Activated CD4-positive, alpha-beta T cell treated with anti-CD3 and anti-CD28 coated beads for 36 hours (primary cell): ENCODE measurements at regions not wholly inside any gene's neighbourhood (a gene's known extent, or its start where the extent isn't known, plus 50 kb on each side); places are given as distances from the start of the nearest gene placed in this dataset.

Experiments
- ATAC-seq: fragments of 200-7000 bp; cut with Tn5 transposase; one replicate; pipeline ENCODE4 v1.10.0; 2021; ENCODE audit warnings: mild to moderate bottlenecking, moderate library complexity
- CTCF ChIA-PET: fragments of 350-600 bp; sonication (Branson Sonifier 250); formaldehyde crosslinking; loops from one replicate; lab custom pipeline; 2021; ENCODE audit warnings: antibody characterized with exemption; lab: Charles Lee
- POLR2A ChIA-PET: fragments of 350-600 bp; sonication (Branson Sonifier 250); formaldehyde crosslinking; loops from one replicate; lab custom pipeline; 2021; ENCODE audit warnings: antibody characterized with exemption, inconsistent platforms; lab: Charles Lee
- DNase-seq: peaks from one replicate; pipeline ENCODE4 v3.0.0-alpha.2; 2020
- H3K27ac Mint-ChIP-seq: one replicate; pipeline ENCODE4 v1.8.0; 2021; ENCODE audit warnings: mixed read lengths
- H3K27me3 Mint-ChIP-seq: one replicate; pipeline ENCODE4 v1.8.0; 2021; ENCODE audit warnings: mixed read lengths
- H3K36me3 Mint-ChIP-seq: one replicate; pipeline ENCODE4 v1.8.0; 2021; ENCODE audit warnings: low read depth, mixed read lengths
- H3K4me1 Mint-ChIP-seq: one replicate; pipeline ENCODE4 v1.8.0; 2021; ENCODE audit warnings: mixed read lengths
- H3K4me3 Mint-ChIP-seq: one replicate; pipeline ENCODE4 v1.8.0; 2021; ENCODE audit warnings: mild to moderate bottlenecking, moderate library complexity, mixed read lengths
- H3K9me3 Mint-ChIP-seq: one replicate; pipeline ENCODE4 v1.8.0; 2021; ENCODE audit warnings: low read depth, mixed read lengths
- intact Hi-C, 2 experiments: fragments of 100-400 bp; cut with DNase I in 1 of 2; cut with micrococcal nuclease in 1 of 2; formaldehyde crosslinking; loops; one replicate each; pipeline versions ENCODE4 v1.14.2 to v1.15.1; 2022 to 2024; cut with DNase I, micrococcal nuclease

DNA sequence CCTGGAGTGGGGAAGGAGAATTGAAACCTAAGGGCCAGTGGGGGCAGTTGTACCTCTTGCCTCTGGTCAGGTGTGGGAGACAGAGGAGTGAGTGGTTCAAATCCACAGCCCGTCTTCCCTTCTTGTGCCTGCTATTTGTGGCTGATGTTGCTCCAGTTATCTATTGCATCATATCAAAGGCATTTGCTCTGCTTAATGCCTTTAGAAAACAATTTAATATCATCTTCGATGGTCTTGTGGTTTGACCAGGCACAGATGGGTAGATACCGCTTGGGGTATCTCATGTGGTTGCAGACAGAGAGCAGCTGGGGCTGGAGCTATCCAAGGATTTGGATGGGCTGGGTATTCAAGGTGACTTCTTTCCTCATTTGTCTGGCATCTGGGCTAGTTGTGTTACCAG, 376.1 kb upstream of the RBFOX1 start:
- DNase-seq: no peak
- ATAC-seq: no peak
- H3K36me3 Mint-ChIP-seq: peaks cover 1% of the 10 kb centered on the region
- CTCF ChIA-PET: interaction anchor here (0.6 kb wide), 1 partner anchor 77 kb away, joined by 3 read pairs; no protein-coding TSS in a partner anchor
- H3K27me3 Mint-ChIP-seq: no peaks in the 10 kb centered on the region
- POLR2A ChIA-PET: no interaction called here
- H3K9me3 Mint-ChIP-seq: peaks cover 2% of the 10 kb centered on the region
- H3K27ac Mint-ChIP-seq: no peak overlapping the region
- intact Hi-C loops: loop anchor here in 1 of 2 experiments (10.0 kb wide), 1 partner anchor 58 kb away; no protein-coding TSS in a partner anchor
- H3K4me3 Mint-ChIP-seq: no peak overlapping the region
- H3K4me1 Mint-ChIP-seq: no peaks in the 10 kb centered on the region

DNA sequence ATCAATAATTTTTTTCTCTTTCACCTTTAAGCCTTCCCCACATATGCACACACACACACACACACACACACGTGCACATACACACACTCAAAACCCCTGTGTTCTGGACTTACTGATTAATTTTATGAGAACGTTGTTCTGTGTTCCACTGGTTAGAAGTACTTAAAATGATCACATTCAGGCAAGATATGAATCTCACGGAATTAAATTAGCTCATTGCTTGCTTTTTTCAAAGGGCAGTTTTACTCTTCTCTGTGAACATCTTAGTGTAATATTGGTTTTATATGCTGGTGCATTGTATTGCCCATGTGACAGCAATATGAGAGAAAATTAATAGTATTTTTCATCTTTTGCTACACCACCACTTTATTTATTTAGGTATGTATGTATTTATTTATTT, 377.3 kb upstream of the RBFOX1 start:
- peaks cover 1% of the 10 kb centered on the region for H3K36me3 Mint-ChIP-seq
- intact Hi-C loops: loop anchor here in 1 of 2 experiments (10.0 kb wide), 1 partner anchor 59 kb away; no protein-coding TSS in a partner anchor
- H3K9me3 Mint-ChIP-seq: peaks cover 2% of the 10 kb centered on the region
- H3K27ac Mint-ChIP-seq: no peak overlapping the region
- ChIA-PET POLR2A (no interaction called here), CTCF (interaction anchor here (0.7 kb wide), 1 partner anchor 9 kb away, joined by 3 read pairs; no protein-coding TSS in a partner anchor)
- H3K4me3 Mint-ChIP-seq: no peak overlapping the region
- DNase-seq (no peak), ATAC-seq (no peak)
- H3K27me3 Mint-ChIP-seq: no peaks in the 10 kb centered on the region
- no peaks in the 10 kb centered on the region for H3K4me1 Mint-ChIP-seq

GRCh38 chr16:6949240-6949639, 383.4 kb upstream of the RBFOX1 start:
- intact Hi-C loops: no loop called here
- POLR2A ChIA-PET: no interaction called here
- no peaks in the 10 kb centered on the region for H3K36me3 Mint-ChIP-seq
- H3K4me3 Mint-ChIP-seq: no peak overlapping the region
- ATAC-seq: no peak
- no peak for DNase-seq
- no peak overlapping the region for H3K27ac Mint-ChIP-seq
- H3K4me1 Mint-ChIP-seq: no peaks in the 10 kb centered on the region
- CTCF ChIA-PET: no interaction called here
- no peaks in the 10 kb centered on the region for H3K27me3 Mint-ChIP-seq
- H3K9me3 Mint-ChIP-seq: no peaks in the 10 kb centered on the region

GRCh38 chr16:6947291-6947690, 385.4 kb upstream of the RBFOX1 start:
- DNase-seq: no peak
- Mint-ChIP-seq H3K4me1 (no peaks in the 10 kb centered on the region), H3K9me3 (peaks cover 2% of the 10 kb centered on the region), H3K36me3 (no peaks in the 10 kb centered on the region), H3K4me3 (no peak overlapping the region), H3K27me3 (no peaks in the 10 kb centered on the region), H3K27ac (no peak overlapping the region)
- ATAC-seq: no peak
- intact Hi-C loops: no loop called here
- POLR2A ChIA-PET: no interaction called here
- CTCF ChIA-PET: no interaction called here

DNA sequence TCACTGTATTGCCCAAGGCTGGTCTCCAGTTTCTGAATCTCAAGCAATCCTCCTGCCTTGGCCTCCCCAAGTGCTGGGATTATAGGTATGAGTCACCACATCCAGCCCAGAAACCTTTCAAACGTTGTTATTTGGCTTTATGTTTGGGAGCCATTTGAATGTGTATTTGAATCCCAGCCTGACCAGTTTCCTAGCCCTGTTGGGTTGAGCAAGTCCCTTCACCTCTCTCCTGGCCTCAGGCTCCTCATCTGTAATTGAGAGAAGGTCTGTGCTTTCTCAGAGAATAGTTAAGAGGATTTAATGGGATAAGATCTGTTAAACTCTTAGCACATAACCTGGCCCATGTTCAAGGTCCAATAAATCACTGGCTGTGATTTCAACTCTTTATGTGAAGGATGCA, 385.8 kb upstream of the RBFOX1 start:
- Mint-ChIP-seq H3K4me1 (no peaks in the 10 kb centered on the region), H3K36me3 (no peaks in the 10 kb centered on the region), H3K9me3 (peaks cover 2% of the 10 kb centered on the region), H3K27me3 (no peaks in the 10 kb centered on the region), H3K27ac (no peak overlapping the region), H3K4me3 (no peak overlapping the region)
- CTCF ChIA-PET: no interaction called here
- POLR2A ChIA-PET: no interaction called here
- ATAC-seq: no peak
- intact Hi-C loops: no loop called here
- DNase-seq: no peak

GRCh38 chr16:6946106-6946505, 386.5 kb upstream of the RBFOX1 start:
- DNase-seq (no peak), ATAC-seq (no peak)
- Mint-ChIP-seq H3K9me3 (peaks cover 2% of the 10 kb centered on the region), H3K4me1 (no peaks in the 10 kb centered on the region), H3K36me3 (no peaks in the 10 kb centered on the region), H3K4me3 (no peak overlapping the region), H3K27ac (no peak overlapping the region), H3K27me3 (no peaks in the 10 kb centered on the region)
- intact Hi-C loops: no loop called here
- POLR2A ChIA-PET: no interaction called here
- CTCF ChIA-PET: no interaction called here

GRCh38 chr16:6940968-6941367, 391.7 kb upstream of the RBFOX1 start:
- intact Hi-C loops: no loop called here
- Mint-ChIP-seq H3K27ac (no peak overlapping the region), H3K4me3 (no peak overlapping the region), H3K4me1 (no peaks in the 10 kb centered on the region), H3K36me3 (no peaks in the 10 kb centered on the region), H3K9me3 (peaks cover 2% of the 10 kb centered on the region), H3K27me3 (no peaks in the 10 kb centered on the region)
- no peak for DNase-seq
- POLR2A ChIA-PET: no interaction called here
- no peak for ATAC-seq
- CTCF ChIA-PET: no interaction called here

DNA sequence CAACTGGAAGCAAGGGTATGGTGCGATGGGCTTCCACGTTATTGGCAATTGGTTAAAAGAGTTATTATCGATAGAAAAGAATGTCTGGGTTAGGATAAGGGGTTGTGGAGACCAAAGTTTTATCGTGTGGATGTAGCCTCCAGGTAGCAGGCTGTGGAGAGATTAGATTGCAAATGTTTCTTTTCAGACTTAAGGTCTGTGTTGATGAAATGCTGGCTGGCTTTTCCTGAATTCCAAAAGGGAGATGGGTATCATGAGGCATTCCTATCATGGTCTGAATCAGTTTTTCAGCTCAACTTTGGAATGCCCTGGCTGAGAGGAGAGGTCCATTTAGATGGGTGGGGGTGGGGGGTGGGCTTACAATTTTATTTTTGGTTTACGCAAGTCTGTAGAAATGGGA, 395.0 kb upstream of the RBFOX1 start:
- intact Hi-C loops: no loop called here
- no peaks in the 10 kb centered on the region for H3K27me3 Mint-ChIP-seq
- POLR2A ChIA-PET: no interaction called here
- no peak overlapping the region for H3K4me3 Mint-ChIP-seq
- CTCF ChIA-PET: no interaction called here
- no peaks in the 10 kb centered on the region for H3K4me1 Mint-ChIP-seq
- ATAC-seq: no peak
- DNase-seq: no peak
- no peak overlapping the region for H3K27ac Mint-ChIP-seq
- H3K9me3 Mint-ChIP-seq: peaks cover 6% of the 10 kb centered on the region
- H3K36me3 Mint-ChIP-seq: no peaks in the 10 kb centered on the region

- ChIA-PET CTCF (no interaction called here), POLR2A (no interaction called here)
- no peaks in the 10 kb centered on the region for H3K27me3 Mint-ChIP-seq
- no peak for DNase-seq
- no peaks in the 10 kb centered on the region for H3K36me3 Mint-ChIP-seq
- H3K4me3 Mint-ChIP-seq: no peak overlapping the region
- no peaks in the 10 kb centered on the region for H3K4me1 Mint-ChIP-seq
- peaks cover 10% of the 10 kb centered on the region for H3K9me3 Mint-ChIP-seq
- intact Hi-C loops: no loop called here
- no peak overlapping the region for H3K27ac Mint-ChIP-seq
- no peak for ATAC-seq
These were observed 399.7 kb upstream of the RBFOX1 start for GRCh38 chr16:6932871-6933385.

DNA sequence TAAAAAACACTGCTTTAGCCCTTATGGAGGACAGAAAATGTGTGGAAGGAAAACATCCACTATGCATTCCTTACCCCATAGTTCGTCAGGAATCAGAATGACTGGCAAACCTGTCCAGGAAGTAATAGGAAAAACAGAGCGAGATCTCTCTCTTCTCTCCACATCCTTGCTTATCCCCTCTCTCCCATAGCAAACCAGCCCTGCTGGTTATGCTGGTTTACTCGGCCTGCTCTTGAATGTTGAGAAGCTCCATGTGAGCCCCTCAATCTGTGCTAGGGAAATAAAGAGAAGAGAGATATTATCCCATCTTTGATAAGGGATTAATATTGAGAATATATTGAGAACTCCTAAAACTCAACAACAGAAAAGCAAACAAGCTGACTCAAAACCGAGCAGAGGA, 402.8 kb upstream of the RBFOX1 start:
- intact Hi-C loops: no loop called here
- ChIA-PET POLR2A (no interaction called here), CTCF (no interaction called here)
- H3K4me3 Mint-ChIP-seq: no peak overlapping the region
- H3K27ac Mint-ChIP-seq: no peak overlapping the region
- no peaks in the 10 kb centered on the region for H3K27me3 Mint-ChIP-seq
- DNase-seq: no peak
- no peak for ATAC-seq
- H3K4me1 Mint-ChIP-seq: no peaks in the 10 kb centered on the region
- H3K36me3 Mint-ChIP-seq: no peaks in the 10 kb centered on the region
- peaks cover 9% of the 10 kb centered on the region for H3K9me3 Mint-ChIP-seq

- intact Hi-C loops: no loop called here
- no peak for DNase-seq
- ChIA-PET CTCF (no interaction called here), POLR2A (no interaction called here)
- Mint-ChIP-seq H3K4me1 (no peaks in the 10 kb centered on the region), H3K36me3 (no peaks in the 10 kb centered on the region), H3K9me3 (peaks cover 12% of the 10 kb centered on the region), H3K4me3 (no peak overlapping the region), H3K27me3 (no peaks in the 10 kb centered on the region), H3K27ac (no peak overlapping the region)
- ATAC-seq: no peak
These were observed 405.9 kb upstream of the RBFOX1 start for GRCh38 chr16:6926762-6927161.

DNA sequence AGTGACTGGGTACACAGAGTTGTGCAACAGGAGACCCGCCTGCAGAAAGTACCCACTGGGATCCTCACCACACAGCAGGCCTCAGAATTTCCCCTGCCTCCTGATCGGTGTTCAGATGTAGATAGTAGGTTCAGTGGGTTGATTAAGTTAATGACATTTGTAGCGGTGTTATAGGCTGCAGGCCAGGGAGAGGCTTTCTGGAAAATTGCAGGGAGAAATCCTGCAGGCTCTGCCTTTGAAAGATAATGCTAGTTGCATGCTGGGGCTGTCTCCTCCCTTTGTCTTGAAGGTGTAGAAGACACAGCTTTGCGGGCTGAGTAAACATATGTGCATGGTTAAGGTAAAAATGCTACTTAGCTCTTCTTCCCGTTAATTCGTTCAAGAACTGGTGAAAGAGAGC, 406.3 kb upstream of the RBFOX1 start:
- Mint-ChIP-seq H3K27ac (no peak overlapping the region), H3K9me3 (peaks cover 14% of the 10 kb centered on the region), H3K36me3 (no peaks in the 10 kb centered on the region), H3K27me3 (no peaks in the 10 kb centered on the region), H3K4me1 (no peaks in the 10 kb centered on the region), H3K4me3 (no peak overlapping the region)
- DNase-seq (no peak), ATAC-seq (no peak)
- intact Hi-C loops: no loop called here
- ChIA-PET POLR2A (no interaction called here), CTCF (no interaction called here)

- peaks cover 6% of the 10 kb centered on the region for H3K9me3 Mint-ChIP-seq
- H3K27me3 Mint-ChIP-seq: no peaks in the 10 kb centered on the region
- CTCF ChIA-PET: no interaction called here
- DNase-seq (no peak), ATAC-seq (no peak)
- POLR2A ChIA-PET: no interaction called here
- no peak overlapping the region for H3K4me3 Mint-ChIP-seq
- H3K36me3 Mint-ChIP-seq: no peaks in the 10 kb centered on the region
- H3K27ac Mint-ChIP-seq: no peak overlapping the region
- no peaks in the 10 kb centered on the region for H3K4me1 Mint-ChIP-seq
- intact Hi-C loops: no loop called here
These were observed 414.0 kb upstream of the RBFOX1 start for GRCh38 chr16:6918646-6919045.
